WERI-Rb-1 (cell line): ENCODE measurements at regions not wholly inside any gene's neighbourhood (a gene's known extent, or its start where the extent isn't known, plus 50 kb on each side); places are given as distances from the start of the nearest gene placed in this dataset.

Experiments used
- DNase-seq: peaks from one replicate; pipeline ENCODE4 v3.0.0-alpha.2; 2020
- H3K27ac ChIP-seq: fragments of 250-450 bp; sonication (Bioruptor Pico); 2 replicates; pipeline ENCODE4 v1.5.1; 2020; ENCODE audit warnings: mild to moderate bottlenecking, moderate library complexity
- H3K27me3 ChIP-seq: fragments of 250-450 bp; sonication (Bioruptor Pico); 2 replicates; pipeline ENCODE4 v1.5.1; 2021; ENCODE audit warnings: mild to moderate bottlenecking, low read depth, moderate library complexity; ENCODE audit not compliant: insufficient read depth, severe bottlenecking
- H3K36me3 ChIP-seq: fragments of 250-450 bp; sonication (Bioruptor Pico); 2 replicates; pipeline ENCODE4 v1.5.1; 2020; ENCODE audit warnings: mild to moderate bottlenecking, moderate library complexity
- H3K4me3 ChIP-seq: 2 replicates; pipeline ENCODE4 v1.5.1; 2011; ENCODE audit warnings: low read depth, mild to moderate bottlenecking, control low read depth, low read length
- H3K9me3 ChIP-seq: fragments of 250-450 bp; sonication (Bioruptor Pico); 2 replicates; pipeline ENCODE4 v1.5.1; 2021; ENCODE audit warnings: mild to moderate bottlenecking, moderate library complexity; ENCODE audit not compliant: severe bottlenecking
- CTCF ChIP-seq: IDR thresholded peaks from 2 replicates; pipeline ENCODE4 v1.5.1; 2011; ENCODE audit warnings: low read depth, mild to moderate bottlenecking, control low read depth, inconsistent platforms, low read length

DNA sequence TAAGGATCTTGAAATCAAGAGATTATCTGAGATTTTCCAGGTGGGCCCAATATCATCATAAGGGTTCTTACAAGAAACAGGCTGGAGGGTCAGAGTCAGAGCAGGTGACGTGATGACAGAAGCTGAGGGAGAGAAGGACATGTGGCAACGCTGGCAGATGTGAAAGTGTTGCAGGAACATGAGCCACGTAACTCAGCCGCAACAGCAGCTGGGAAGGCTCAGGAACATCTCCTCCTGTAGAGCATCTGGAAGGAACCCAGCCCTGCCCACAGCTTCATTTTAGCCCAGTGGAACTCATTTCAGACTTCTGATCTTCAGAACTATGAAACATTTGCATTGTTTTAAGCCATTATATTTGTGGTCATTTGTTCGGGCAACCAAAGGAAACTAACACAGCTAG, 156.3 kb upstream of the VEGFC start:
- no peaks in the 10 kb centered on the region for H3K9me3 ChIP-seq
- H3K27me3 ChIP-seq: no peaks in the 10 kb centered on the region
- H3K4me3 ChIP-seq: no peak overlapping the region
- H3K36me3 ChIP-seq: no peaks in the 10 kb centered on the region
- no peak for TF ChIP-seq CTCF
- DNase-seq: no peak
- no peak overlapping the region for H3K27ac ChIP-seq

GRCh38 chr4:176953021-176953420, 160.3 kb upstream of the VEGFC start:
- Histone ChIP-seq H3K36me3 (no peaks in the 10 kb centered on the region), H3K27me3 (no peaks in the 10 kb centered on the region), H3K4me3 (no peak overlapping the region), H3K9me3 (peaks cover 9% of the 10 kb centered on the region), H3K27ac (no peak overlapping the region)
- DNase-seq: no peak
- no peak for TF ChIP-seq CTCF

DNA sequence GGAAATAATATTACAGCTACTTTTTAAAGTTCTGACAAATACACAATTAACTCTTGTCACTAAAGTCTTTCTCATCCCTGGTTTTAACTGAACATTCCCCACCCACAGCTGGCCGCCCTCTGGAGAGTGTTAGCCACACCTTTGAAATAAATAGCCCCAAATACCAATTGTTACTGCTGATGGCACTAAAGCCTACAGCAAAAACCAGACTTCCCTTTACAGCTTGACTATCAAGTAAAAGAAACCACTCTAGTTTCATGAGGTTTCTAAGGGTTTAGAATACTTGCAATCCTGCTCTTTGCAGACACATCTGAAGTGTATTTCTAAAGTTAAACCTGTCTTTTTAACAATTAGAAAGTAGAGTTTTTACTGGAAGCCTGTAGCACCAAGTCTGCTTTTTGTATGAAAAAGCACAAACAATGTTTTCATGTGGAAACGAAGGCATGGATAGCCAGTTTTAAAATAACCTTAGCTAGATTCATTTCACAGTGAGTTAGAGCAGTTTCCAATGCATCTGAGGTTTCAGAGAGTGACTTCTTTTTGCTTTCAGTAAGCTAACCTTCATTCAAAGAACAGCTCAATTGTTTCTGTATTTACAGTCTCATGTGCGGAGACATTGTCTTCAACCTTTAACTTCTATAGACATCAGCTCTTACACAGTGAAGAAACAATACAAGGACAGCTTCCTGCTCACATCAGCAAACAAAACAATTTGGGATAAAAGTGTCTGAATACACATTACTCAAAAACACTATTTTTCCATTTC, 164.8 kb upstream of the VEGFC start:
- TF ChIP-seq CTCF: no peak
- no peaks in the 10 kb centered on the region for H3K27me3 ChIP-seq
- H3K9me3 ChIP-seq: peaks cover 9% of the 10 kb centered on the region
- no peaks in the 10 kb centered on the region for H3K36me3 ChIP-seq
- no peak overlapping the region for H3K4me3 ChIP-seq
- H3K27ac ChIP-seq: no peak overlapping the region
- DNase-seq: no peak

DNA sequence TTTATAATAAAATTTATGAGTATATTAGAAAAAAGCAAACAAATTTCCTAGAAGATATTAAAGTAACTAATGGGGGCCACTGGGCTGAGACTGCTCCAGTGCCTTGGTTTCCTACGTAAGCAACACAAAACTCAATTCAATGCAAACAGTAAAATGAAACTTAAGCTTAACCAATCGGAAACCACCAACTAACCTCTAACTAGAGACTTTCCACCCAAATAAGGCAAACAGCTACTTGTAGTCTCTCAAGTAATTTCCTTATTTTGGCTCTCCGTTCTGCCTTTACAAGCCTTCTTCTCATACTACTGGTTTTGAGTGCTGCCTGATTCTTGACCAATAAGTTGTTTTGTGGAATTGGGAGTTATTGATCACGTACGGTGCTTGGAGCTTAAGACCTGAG, 167.3 kb upstream of the VEGFC start:
- TF ChIP-seq CTCF: no peak
- Histone ChIP-seq H3K9me3 (peaks cover 8% of the 10 kb centered on the region), H3K4me3 (no peak overlapping the region), H3K27me3 (no peaks in the 10 kb centered on the region), H3K27ac (no peak overlapping the region), H3K36me3 (no peaks in the 10 kb centered on the region)
- no peak for DNase-seq

DNA sequence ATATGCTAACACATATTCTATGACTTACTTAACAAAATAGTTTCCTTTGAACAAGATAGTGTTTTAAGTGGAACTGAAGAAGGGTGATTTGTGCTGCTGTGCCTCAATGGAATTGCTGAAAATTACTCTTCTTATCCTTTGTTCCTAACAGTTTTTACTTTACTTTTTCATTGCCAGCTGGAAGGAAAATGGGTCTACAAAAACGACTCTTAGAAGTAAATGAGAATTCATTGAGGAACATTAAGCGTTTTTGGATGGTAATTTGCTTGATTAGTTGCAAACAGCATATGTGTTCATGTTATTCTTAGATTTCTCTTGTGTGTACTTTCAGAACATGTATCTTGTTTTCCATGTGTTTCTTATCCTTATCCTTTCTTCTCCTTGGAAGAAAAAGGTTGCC, 170.4 kb upstream of the VEGFC start:
- Histone ChIP-seq H3K27ac (no peak overlapping the region), H3K9me3 (no peaks in the 10 kb centered on the region), H3K27me3 (no peaks in the 10 kb centered on the region), H3K36me3 (no peaks in the 10 kb centered on the region), H3K4me3 (no peak overlapping the region)
- DNase-seq: no peak
- TF ChIP-seq CTCF: no peak
